B cell (primary cell): ENCODE measurements at regions not wholly inside any gene's neighbourhood (a gene's known extent, or its start where the extent isn't known, plus 50 kb on each side); places are given as distances from the start of the nearest gene placed in this dataset.

Source experiments
- ATAC-seq: fragments of 200-7000 bp; cut with Tn5 transposase; one replicate; pipeline ENCODE4 v1.10.0; 2021; ENCODE audit warnings: low read depth, mild to moderate bottlenecking, moderate number of reproducible peaks, moderate library complexity
- CTCF ChIA-PET: fragments of 350-600 bp; sonication (Branson Sonifier 250); formaldehyde crosslinking; loops from one replicate; lab custom pipeline; 2021; ENCODE audit warnings: antibody characterized with exemption, inconsistent platforms; lab: Charles Lee
- POLR2A ChIA-PET: fragments of 350-600 bp; sonication (Branson Sonifier 250); formaldehyde crosslinking; loops from one replicate; lab custom pipeline; 2021; ENCODE audit warnings: antibody characterized with exemption; lab: Charles Lee
- DNase-seq: peaks from one replicate; pipeline ENCODE4 v3.0.0; 2013
- H2AFZ ChIP-seq: 2 replicates; pipeline ENCODE4 v1.6.1; 2012; ENCODE audit warnings: mild to moderate bottlenecking, low read depth, low read length; ENCODE audit not compliant: insufficient read depth, poor library complexity, severe bottlenecking
- H3K27ac ChIP-seq, 2 donors: 1 replicate in 1 of 2; 2 replicates in 1 of 2; pipeline ENCODE4 v1.5.1; 2012 to 2013; ENCODE audit warnings: low read length in 2 of 2, mild to moderate bottlenecking in 2 of 2, moderate library complexity in 1 of 2
- H3K27me3 ChIP-seq, 4 experiments: fragments of 200-600 bp in 1 of 4; sonication (generic) in 1 of 4; replicated peaks in 1 of 4; 1 replicate in 2 of 4; 2 replicates in 2 of 4; pipeline versions ENCODE4 v1.6.1 to v1.7.0; 2013 to 2016; ENCODE audit warnings: low read length in 3 of 4, mild to moderate bottlenecking in 2 of 4, mixed read lengths in 1 of 4, moderate library complexity in 1 of 4; ENCODE audit not compliant: insufficient read depth in 4 of 4, control insufficient read depth in 3 of 4; ENCODE audit errors: control extremely low read depth in 1 of 4
- H3K36me3 ChIP-seq, 2 experiments: replicated peaks in 1 of 2; 1 replicate in 1 of 2; 2 replicates in 1 of 2; pipeline versions ENCODE4 v1.6.1 to v1.7.1; 2013; ENCODE audit warnings: low read length in 1 of 2; ENCODE audit not compliant: insufficient read depth in 2 of 2, control insufficient read depth in 1 of 2; ENCODE audit errors: control extremely low read depth in 1 of 2, extremely low read depth in 1 of 2
- H3K4me1 ChIP-seq, 2 donors: fragments of 200-600 bp in 1 of 2; sonication (generic) in 1 of 2; 1 replicate in 1 of 2; 2 replicates in 1 of 2; pipeline versions ENCODE4 v1.5.1 to v1.6.1; 2013 to 2017; ENCODE audit warnings: low read length in 2 of 2; ENCODE audit not compliant: control insufficient read depth in 2 of 2, insufficient read depth in 2 of 2
- H3K4me2 ChIP-seq: replicated peaks from 2 replicates; pipeline ENCODE3; 2012; ENCODE audit warnings: mild to moderate bottlenecking, low read depth, low read length; ENCODE audit not compliant: poor library complexity, severe bottlenecking
- H3K4me3 ChIP-seq, 5 experiments: fragments of 200-600 bp in 1 of 5; sonication (generic) in 1 of 5; 1 replicate in 3 of 5; 2 replicates in 2 of 5; pipeline versions ENCODE4 v1.5.1 to v1.7.0; 2011 to 2016; ENCODE audit warnings: low read length in 4 of 5, mild to moderate bottlenecking in 4 of 5, low read depth in 2 of 5, control low read depth in 1 of 5, moderate library complexity in 1 of 5; ENCODE audit not compliant: insufficient read depth in 1 of 5; ENCODE audit errors: control extremely low read depth in 1 of 5, extremely low read depth in 1 of 5
- H3K79me2 ChIP-seq: fragments of 200-600 bp; sonication (generic); one replicate; pipeline ENCODE4 v1.6.0; 2016; ENCODE audit warnings: low read length; ENCODE audit not compliant: control insufficient read depth, insufficient read depth
- H3K9ac ChIP-seq: fragments of 200-600 bp; sonication (generic); 2 replicates; pipeline ENCODE4 v1.6.1; 2017; ENCODE audit warnings: mild to moderate bottlenecking, low read length, moderate library complexity
- H3K9me3 ChIP-seq, 3 donors: one replicate each; pipeline versions ENCODE4 v1.6.1 to v1.7.1; 2013; ENCODE audit warnings: low read length in 2 of 3; ENCODE audit not compliant: control insufficient read depth in 2 of 3, insufficient read depth in 1 of 3; ENCODE audit errors: control extremely low read depth in 1 of 3
- H4K20me1 ChIP-seq: 2 replicates; pipeline ENCODE4 v1.6.0; 2012; ENCODE audit warnings: mild to moderate bottlenecking, low read length; ENCODE audit not compliant: insufficient read depth, control insufficient read depth, poor library complexity, severe bottlenecking
- H3K27ac Mint-ChIP-seq: one replicate; pipeline ENCODE4 v1.8.0; 2021; ENCODE audit warnings: mixed read lengths
- H3K27me3 Mint-ChIP-seq: one replicate; pipeline ENCODE4 v1.8.0; 2021; ENCODE audit warnings: mixed read lengths
- H3K4me1 Mint-ChIP-seq: one replicate; pipeline ENCODE4 v1.8.0; 2021; ENCODE audit warnings: mixed read lengths
- H3K4me3 Mint-ChIP-seq: one replicate; pipeline ENCODE4 v1.8.0; 2021; ENCODE audit warnings: mixed read lengths
- H3K9me3 Mint-ChIP-seq: one replicate; pipeline ENCODE4 v1.8.0; 2022; ENCODE audit warnings: mixed read lengths; ENCODE audit not compliant: insufficient read depth
- EZH2 ChIP-seq: IDR thresholded peaks from 2 replicates; pipeline ENCODE4 v1.6.1; 2012; ENCODE audit warnings: borderline replicate concordance, low read depth, mild to moderate bottlenecking, moderate library complexity, low read length; ENCODE audit not compliant: insufficient read depth, poor library complexity, severe bottlenecking
- WGBS: methylation state at CpG from one replicate; pipeline ENCODE4 v1.1.5; 2013; ENCODE audit warnings: missing lambda C conversion rate; ENCODE audit not compliant: insufficient coverage; 5-methylcytosine and 5-hydroxymethylcytosine counted together
- intact Hi-C: fragments of 100-400 bp; cut with micrococcal nuclease; formaldehyde crosslinking; loops from one replicate; pipeline ENCODE4 v1.10.0; 2022
- TF ChIP-seq, protein P1 (sequence below): fragments of 200-600 bp; IDR thresholded peaks from one replicate; pipeline ENCODE4 v1.8.0; 2022; ENCODE audit warnings: antibody characterized with exemption, mild to moderate bottlenecking

DNA sequence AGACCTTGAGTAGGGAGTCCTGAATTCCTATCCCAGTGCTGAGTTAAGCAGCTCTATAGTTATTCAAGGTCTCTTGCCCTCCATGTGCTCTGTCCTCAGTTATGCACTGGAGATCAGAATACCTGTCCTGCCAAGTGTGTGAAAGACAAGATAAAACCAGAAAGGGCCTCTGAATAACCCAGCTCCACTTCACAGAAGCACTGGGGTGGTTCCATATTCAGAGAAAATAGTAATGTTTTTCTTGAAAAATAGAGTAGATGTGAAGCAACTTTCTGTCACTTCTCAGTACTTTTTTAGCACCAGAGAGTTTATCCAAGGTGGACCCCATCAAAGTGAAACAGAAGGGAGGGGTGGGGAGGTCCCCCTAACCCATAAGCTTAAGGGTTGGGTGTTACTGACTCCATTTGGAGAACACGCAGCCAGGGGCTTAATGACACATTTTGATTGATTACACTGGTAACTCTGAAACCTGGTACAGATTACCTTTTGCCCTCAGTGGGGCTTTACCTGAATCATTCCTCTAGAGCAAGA, 509.8 kb upstream of the JARID2 start:
- intact Hi-C loops = no loop called here
- CTCF ChIA-PET = no interaction called here

DNA sequence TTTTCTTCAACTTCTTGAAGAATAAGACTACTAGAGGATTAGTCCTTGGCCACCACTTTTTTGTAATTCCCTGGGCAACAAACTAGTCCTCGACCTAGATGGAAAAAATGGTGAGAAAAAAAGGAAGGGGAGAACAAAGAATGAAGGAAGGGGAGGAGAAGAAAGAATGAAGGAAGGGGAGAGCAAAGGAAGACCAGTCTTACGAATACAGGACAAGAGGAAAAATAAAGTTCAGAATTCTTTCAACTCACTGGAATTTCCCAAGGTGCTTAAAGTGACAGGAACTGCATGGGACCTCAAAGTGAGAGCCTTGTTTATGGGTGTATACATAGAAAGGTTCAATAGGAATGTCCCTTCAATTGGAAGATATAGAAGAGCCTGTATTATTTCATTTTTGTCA, 509.3 kb upstream of the JARID2 start:
- ATAC-seq (no peak), DNase-seq (no peak)
- Histone ChIP-seq H3K36me3 (no peaks in the 10 kb centered on the region), H3K4me3 (no peak overlapping the region), H2AFZ (no peak overlapping the region), H3K79me2 (no peaks in the 10 kb centered on the region), H3K9ac (no peak overlapping the region), H3K4me2 (no peak overlapping the region), H3K27ac (no peak overlapping the region), H4K20me1 (no peaks in the 10 kb centered on the region), H3K9me3 (no peaks in the 10 kb centered on the region), H3K4me1 (peaks cover 65 to 80% of the 10 kb centered on the region in 2 donors), H3K27me3 (no peaks in the 10 kb centered on the region)
- intact Hi-C loops = no loop called here
- Mint-ChIP-seq H3K4me1 (peaks cover 78% of the 10 kb centered on the region), H3K9me3 (peaks cover 2% of the 10 kb centered on the region), H3K27me3 (no peaks in the 10 kb centered on the region), H3K27ac (peak overlapping the region; percentile 18), H3K4me3 (no peak overlapping the region)
- 83% methylated on average over 1 of the region's 2 CpGs for WGBS
- ChIA-PET CTCF (no interaction called here), POLR2A (no interaction called here)
- TF ChIP-seq, protein P1, sequence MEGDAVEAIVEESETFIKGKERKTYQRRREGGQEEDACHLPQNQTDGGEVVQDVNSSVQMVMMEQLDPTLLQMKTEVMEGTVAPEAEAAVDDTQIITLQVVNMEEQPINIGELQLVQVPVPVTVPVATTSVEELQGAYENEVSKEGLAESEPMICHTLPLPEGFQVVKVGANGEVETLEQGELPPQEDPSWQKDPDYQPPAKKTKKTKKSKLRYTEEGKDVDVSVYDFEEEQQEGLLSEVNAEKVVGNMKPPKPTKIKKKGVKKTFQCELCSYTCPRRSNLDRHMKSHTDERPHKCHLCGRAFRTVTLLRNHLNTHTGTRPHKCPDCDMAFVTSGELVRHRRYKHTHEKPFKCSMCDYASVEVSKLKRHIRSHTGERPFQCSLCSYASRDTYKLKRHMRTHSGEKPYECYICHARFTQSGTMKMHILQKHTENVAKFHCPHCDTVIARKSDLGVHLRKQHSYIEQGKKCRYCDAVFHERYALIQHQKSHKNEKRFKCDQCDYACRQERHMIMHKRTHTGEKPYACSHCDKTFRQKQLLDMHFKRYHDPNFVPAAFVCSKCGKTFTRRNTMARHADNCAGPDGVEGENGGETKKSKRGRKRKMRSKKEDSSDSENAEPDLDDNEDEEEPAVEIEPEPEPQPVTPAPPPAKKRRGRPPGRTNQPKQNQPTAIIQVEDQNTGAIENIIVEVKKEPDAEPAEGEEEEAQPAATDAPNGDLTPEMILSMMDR = no peak
- TF ChIP-seq EZH2 = no peak

More for the DNA sequence above, 509.8 kb upstream of the JARID2 start:
- Mint-ChIP-seq H3K27ac (peak overlapping the region; percentile 74), H3K9me3 (peaks cover 2% of the 10 kb centered on the region), H3K4me1 (peaks cover 84% of the 10 kb centered on the region), H3K4me3 (peak overlapping the region; percentile 35), H3K27me3 (no peaks in the 10 kb centered on the region)
- no peak overlapping the region for H3K27ac ChIP-seq
- H3K4me1 ChIP-seq = peaks cover 71 to 85% of the 10 kb centered on the region in 2 donors
- no peaks in the 10 kb centered on the region for H3K79me2 ChIP-seq
- WGBS = no CpG with 5 or more reads among the region's 1 CpG
- no peak overlapping the region for H3K4me3 ChIP-seq
- DNase-seq (no peak), ATAC-seq (no peak)
- no peak for TF ChIP-seq EZH2
- TF ChIP-seq, protein P1 = no peak
- no peak overlapping the region for H2AFZ ChIP-seq
- no peaks in the 10 kb centered on the region for H3K27me3 ChIP-seq
- POLR2A ChIA-PET = no interaction called here
- H3K9me3 ChIP-seq = no peaks in the 10 kb centered on the region
- H3K4me2 ChIP-seq = peak overlapping the region; percentile 70
- H3K36me3 ChIP-seq = no peaks in the 10 kb centered on the region
- H4K20me1 ChIP-seq = no peaks in the 10 kb centered on the region
- no peak overlapping the region for H3K9ac ChIP-seq
